Mucosa of descending colon (tissue), 3 donors: ENCODE measurements at regions not wholly inside any gene's neighbourhood (a gene's known extent, or its start where the extent isn't known, plus 50 kb on each side); places are given as distances from the start of the nearest gene placed in this dataset.

ENCODE experiments used
- ATAC-seq: fragments of 200-7000 bp; cut with Tn5 transposase; one replicate; pipeline ENCODE4 v1.9.1; 2020; ENCODE audit warnings: mild to moderate bottlenecking, moderate library complexity
- DNase-seq, 3 donors: peaks; one replicate each; pipeline ENCODE4 v3.0.0-alpha.2; 2020
- H3K36me3 ChIP-seq: fragments of 200-600 bp; one replicate; pipeline ENCODE4 v1.8.0; 2021; ENCODE audit warnings: low read depth, mild to moderate bottlenecking
- H3K4me1 ChIP-seq: fragments of 200-600 bp; one replicate; pipeline ENCODE4 v1.8.0; 2021; ENCODE audit warnings: low read depth, mild to moderate bottlenecking
- H3K4me3 ChIP-seq: fragments of 200-600 bp; one replicate; pipeline ENCODE4 v1.8.0; 2021; ENCODE audit warnings: mild to moderate bottlenecking
- H3K9me3 ChIP-seq: fragments of 200-600 bp; one replicate; pipeline ENCODE4 v1.8.0; 2021; ENCODE audit warnings: mild to moderate bottlenecking
- intact Hi-C, 2 donors: fragments of 100-400 bp; cut with DNase I in 1 of 2; cut with micrococcal nuclease in 1 of 2; formaldehyde crosslinking; loops; one replicate each; pipeline versions ENCODE4 v1.11.0 to v1.11.1; 2022; cut with DNase I, micrococcal nuclease
- TF ChIP-seq, protein P1 (sequence below): fragments of 200-600 bp; IDR thresholded peaks from one replicate; pipeline ENCODE4 v1.8.0; 2022; ENCODE audit warnings: antibody characterized with exemption, mild to moderate bottlenecking
- donor health status: DM: no; HTN: no; CAD: no; lungs with moderate emphysema.
- donor health status: DM: no; HTN: no; CAD: no.
- donor health status: DM: no; HTN: yes; CAD: no.

DNA sequence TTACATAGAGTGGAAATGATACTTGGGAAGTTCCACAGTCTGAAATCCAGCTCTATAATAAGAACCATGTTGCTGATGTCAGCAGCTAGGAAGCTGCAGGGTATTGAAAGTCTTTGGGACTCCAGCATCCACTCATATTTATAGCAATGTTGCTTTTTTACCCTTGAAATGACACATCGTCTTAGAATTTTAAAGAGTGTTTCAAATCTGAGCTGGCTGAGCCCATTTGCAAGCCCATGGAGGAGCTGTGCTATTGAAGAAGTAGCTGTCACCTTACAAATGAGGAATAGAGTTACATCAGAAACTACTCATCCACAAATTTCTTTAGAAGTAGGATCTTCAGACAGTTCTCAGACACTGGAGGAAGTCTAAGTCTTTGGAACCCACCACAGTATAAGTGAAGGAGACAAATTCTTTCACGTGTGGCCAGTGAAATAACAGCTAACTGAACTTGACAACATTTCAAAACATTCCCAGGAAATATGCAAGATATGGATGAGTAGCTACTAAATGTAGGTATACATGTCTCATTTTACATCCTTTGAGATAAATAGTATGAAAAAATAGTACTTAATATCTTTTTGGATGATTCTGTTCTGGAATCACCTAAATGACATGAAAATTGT lies 203.6 kb downstream of the ZNF365 start:
- intact Hi-C loops = no loop called here
- no peaks in the 10 kb centered on the region for H3K36me3 ChIP-seq
- no peak overlapping the region for H3K4me3 ChIP-seq
- no peak for DNase-seq
- H3K4me1 ChIP-seq = no peaks in the 10 kb centered on the region
- no peaks in the 10 kb centered on the region for H3K9me3 ChIP-seq
- ATAC-seq = no peak
- TF ChIP-seq, protein P1, sequence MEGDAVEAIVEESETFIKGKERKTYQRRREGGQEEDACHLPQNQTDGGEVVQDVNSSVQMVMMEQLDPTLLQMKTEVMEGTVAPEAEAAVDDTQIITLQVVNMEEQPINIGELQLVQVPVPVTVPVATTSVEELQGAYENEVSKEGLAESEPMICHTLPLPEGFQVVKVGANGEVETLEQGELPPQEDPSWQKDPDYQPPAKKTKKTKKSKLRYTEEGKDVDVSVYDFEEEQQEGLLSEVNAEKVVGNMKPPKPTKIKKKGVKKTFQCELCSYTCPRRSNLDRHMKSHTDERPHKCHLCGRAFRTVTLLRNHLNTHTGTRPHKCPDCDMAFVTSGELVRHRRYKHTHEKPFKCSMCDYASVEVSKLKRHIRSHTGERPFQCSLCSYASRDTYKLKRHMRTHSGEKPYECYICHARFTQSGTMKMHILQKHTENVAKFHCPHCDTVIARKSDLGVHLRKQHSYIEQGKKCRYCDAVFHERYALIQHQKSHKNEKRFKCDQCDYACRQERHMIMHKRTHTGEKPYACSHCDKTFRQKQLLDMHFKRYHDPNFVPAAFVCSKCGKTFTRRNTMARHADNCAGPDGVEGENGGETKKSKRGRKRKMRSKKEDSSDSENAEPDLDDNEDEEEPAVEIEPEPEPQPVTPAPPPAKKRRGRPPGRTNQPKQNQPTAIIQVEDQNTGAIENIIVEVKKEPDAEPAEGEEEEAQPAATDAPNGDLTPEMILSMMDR = no peak

DNA sequence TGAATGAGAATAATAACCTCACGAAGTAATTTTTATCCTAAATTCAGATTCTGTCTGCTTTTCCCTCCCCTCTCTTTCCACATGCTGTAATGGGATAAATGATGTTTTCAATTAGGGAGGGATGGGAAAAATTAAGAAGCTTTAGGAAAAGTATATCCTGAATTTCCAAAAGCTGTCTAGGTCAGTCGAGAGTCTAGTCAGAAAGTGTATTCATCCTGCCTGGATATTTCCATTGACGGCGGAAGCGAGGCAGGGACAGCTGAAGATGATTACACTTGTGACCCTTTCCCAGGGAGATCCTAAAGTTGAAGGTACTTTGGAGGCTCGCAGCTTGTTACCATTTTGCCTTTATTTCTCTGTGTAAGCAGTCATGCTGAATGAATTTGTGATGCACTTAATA lies 204.1 kb downstream of the ZNF365 start:
- TF ChIP-seq, protein P1 = no peak
- Histone ChIP-seq H3K9me3 (no peaks in the 10 kb centered on the region), H3K4me1 (no peaks in the 10 kb centered on the region), H3K4me3 (no peak overlapping the region), H3K36me3 (no peaks in the 10 kb centered on the region)
- DNase-seq (no peak), ATAC-seq (no peak)
- intact Hi-C loops = no loop called here

DNA sequence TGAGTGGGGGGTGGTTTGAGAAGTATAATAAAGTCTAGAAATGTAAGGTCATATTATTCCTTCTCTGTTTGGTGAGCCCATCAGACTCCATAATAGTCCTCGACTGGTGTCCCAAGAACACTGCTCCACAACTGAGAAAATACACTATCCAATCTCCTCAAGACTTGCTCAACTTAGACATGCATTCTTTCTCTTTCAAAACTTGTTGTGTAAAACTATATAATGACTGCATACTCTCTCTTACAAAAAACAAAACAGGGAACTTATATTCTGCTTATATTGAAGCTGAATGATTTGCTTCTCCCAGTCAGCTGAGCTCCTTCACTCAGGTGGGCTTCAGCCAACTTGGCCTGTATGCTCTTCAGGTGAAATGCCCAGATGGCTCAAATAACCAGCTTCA lies 204.7 kb downstream of the ZNF365 start:
- Histone ChIP-seq H3K9me3 (no peaks in the 10 kb centered on the region), H3K4me3 (no peak overlapping the region), H3K36me3 (no peaks in the 10 kb centered on the region), H3K4me1 (no peaks in the 10 kb centered on the region)
- ATAC-seq (no peak), DNase-seq (no peak)
- TF ChIP-seq, protein P1 = no peak
- intact Hi-C loops = no loop called here

DNA sequence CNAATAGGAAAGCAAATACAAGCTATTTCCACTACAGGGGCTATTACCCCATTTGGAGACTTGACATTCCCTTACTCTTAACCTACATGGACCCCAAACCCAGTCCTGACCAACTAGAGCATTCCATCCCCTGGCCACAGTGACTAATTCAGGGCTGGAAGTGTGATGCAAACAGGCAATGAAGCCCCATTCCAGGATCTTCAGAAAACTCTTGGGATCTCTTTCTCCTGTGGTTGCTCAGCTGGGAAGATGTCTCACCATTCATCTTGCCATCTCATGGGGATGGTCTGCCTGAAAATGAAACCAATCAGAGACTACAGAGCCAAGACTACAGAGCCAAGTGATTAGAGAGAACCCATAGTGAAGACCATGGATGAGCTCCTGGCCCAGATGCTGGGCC lies 206.2 kb downstream of the ZNF365 start:
- H3K4me3 ChIP-seq = no peak overlapping the region
- ATAC-seq (no peak), DNase-seq (no peak)
- intact Hi-C loops = no loop called here
- no peaks in the 10 kb centered on the region for H3K4me1 ChIP-seq
- TF ChIP-seq, protein P1 = no peak
- H3K9me3 ChIP-seq = no peaks in the 10 kb centered on the region
- no peaks in the 10 kb centered on the region for H3K36me3 ChIP-seq

DNA sequence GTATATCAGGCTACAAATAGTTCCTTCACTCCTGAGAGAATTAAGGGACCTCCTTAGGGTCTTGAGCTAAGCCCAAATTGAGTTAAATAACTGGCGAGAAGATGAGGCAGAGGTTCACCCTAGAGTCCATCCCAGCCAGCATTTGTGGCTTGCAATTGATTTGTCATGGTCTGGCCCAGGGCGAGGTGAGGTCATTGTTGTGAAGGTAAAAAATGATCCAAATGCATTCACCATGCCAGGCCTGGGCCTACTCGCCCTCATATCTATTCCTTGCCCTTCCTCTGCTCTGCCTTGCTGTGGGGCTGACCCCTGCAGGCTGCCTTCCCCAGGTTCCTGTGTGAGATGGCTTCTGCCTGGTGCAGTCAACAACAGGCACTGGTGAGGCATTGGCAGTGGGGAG lies 207.2 kb downstream of the ZNF365 start:
- ATAC-seq (no peak), DNase-seq (no peak)
- TF ChIP-seq, protein P1 = no peak
- Histone ChIP-seq H3K9me3 (no peaks in the 10 kb centered on the region), H3K36me3 (no peaks in the 10 kb centered on the region), H3K4me3 (no peak overlapping the region), H3K4me1 (no peaks in the 10 kb centered on the region)
- intact Hi-C loops = no loop called here
